ENCODE measurements at regions not wholly inside any gene's neighbourhood (a gene's known extent, or its start where the extent isn't known, plus 50 kb on each side); places are given as distances from the start of the nearest gene placed in this dataset.

DNA sequence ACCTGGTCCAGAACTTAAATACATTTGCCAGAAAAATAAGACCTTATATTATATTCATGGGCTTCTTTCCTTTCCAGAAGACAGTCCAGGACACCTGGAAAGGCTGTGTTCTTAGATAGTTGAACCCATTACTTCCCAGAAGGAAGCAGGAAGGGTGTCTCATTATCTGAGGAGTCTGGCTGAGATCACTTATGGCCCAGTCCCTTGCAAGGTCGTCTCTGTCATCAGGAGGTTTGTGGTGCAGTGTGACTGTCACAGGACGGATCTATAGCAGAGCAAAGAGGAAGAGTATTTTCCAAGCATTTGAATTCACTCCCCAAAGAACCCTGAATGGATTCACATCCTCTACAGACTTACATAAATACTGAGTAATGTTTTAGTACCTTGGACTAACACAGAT lies 270.7 kb upstream of the MTNR1B start:
- TF ChIP-seq, protein P1, sequence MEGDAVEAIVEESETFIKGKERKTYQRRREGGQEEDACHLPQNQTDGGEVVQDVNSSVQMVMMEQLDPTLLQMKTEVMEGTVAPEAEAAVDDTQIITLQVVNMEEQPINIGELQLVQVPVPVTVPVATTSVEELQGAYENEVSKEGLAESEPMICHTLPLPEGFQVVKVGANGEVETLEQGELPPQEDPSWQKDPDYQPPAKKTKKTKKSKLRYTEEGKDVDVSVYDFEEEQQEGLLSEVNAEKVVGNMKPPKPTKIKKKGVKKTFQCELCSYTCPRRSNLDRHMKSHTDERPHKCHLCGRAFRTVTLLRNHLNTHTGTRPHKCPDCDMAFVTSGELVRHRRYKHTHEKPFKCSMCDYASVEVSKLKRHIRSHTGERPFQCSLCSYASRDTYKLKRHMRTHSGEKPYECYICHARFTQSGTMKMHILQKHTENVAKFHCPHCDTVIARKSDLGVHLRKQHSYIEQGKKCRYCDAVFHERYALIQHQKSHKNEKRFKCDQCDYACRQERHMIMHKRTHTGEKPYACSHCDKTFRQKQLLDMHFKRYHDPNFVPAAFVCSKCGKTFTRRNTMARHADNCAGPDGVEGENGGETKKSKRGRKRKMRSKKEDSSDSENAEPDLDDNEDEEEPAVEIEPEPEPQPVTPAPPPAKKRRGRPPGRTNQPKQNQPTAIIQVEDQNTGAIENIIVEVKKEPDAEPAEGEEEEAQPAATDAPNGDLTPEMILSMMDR (IDR thresholded peaks at IDR 0.05), result no peak
- no peak for TF ChIP-seq POLR2A (IDR thresholded peaks at IDR 0.05)

All from body of pancreas (tissue), 4 donors.